GM13976 (cell line): ENCODE measurements at regions not wholly inside any gene's neighbourhood (a gene's known extent, or its start where the extent isn't known, plus 50 kb on each side); places are given as distances from the start of the nearest gene placed in this dataset.
"Not testable (repeated sequence)": the region's sequence is repeated elsewhere in the genome, so short reads cannot be mapped to it uniquely, and the experiment has no call there.

Experiments used
- DNase-seq: peaks from one replicate; pipeline ENCODE4 v3.0.0; 2012; ENCODE audit warnings: low spot score
- CTCF ChIP-seq: IDR thresholded peaks from 2 replicates; pipeline ENCODE4 v1.5.1; 2012; ENCODE audit warnings: borderline replicate concordance, mild to moderate bottlenecking; ENCODE audit not compliant: insufficient read depth; ENCODE audit errors: extremely low read depth, missing control alignments, control extremely low read depth
- in situ Hi-C: fragments of 300-500 bp; cut with MboI; formaldehyde crosslinking; loops from one replicate; pipeline ENCODE4 v1.12.0; 2022; ENCODE audit warnings: low sequenced_read_pairs, mixed read lengths, inconsistent platforms; ENCODE audit not compliant: unreplicated experiment

- DNase-seq, result no peak
- TF ChIP-seq CTCF, result no peak
- in situ Hi-C loops, result no loop called here
Observed at GRCh38 chrX:39689376-39690104, 408.2 kb downstream of the BCOR start.

- in situ Hi-C loops, result no loop called here
- TF ChIP-seq CTCF, result no peak
- DNase-seq, result no peak
Observed at GRCh38 chrX:39690541-39691415, 407.0 kb downstream of the BCOR start.

GRCh38 chrX:39691724-39692123 is 406.0 kb downstream of the BCOR start:
- DNase-seq, result no peak
- in situ Hi-C loops, result no loop called here
- TF ChIP-seq CTCF, result no peak

GRCh38 chrX:39692796-39693195 is 405.0 kb downstream of the BCOR start:
- no peak for TF ChIP-seq CTCF
- in situ Hi-C loops, result no loop called here
- no peak for DNase-seq

DNA sequence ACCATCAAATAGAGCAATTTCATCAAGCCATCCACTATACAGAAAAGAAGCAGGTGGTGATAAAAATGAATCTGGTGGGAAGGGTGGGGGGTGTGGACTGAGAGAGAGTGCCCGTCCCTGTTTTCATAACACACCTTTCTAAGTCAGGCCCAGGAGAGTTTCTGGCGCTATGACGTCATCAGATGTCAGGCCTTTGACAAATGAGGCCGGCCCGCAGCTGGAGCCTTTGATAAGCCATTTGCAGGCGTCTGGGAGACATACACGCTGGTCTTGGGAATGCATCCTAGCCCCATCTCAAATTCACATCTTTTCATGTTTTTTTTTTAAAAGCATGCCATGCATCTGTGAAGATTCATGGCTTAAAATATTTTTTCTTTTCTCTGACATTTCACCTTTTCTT is 404.5 kb downstream of the BCOR start:
- in situ Hi-C loops, result no loop called here
- no peak for DNase-seq
- TF ChIP-seq CTCF, result no peak

GRCh38 chrX:39702636-39703035 is 395.1 kb downstream of the BCOR start:
- DNase-seq, in situ Hi-C loops: not testable (repeated sequence)

DNA sequence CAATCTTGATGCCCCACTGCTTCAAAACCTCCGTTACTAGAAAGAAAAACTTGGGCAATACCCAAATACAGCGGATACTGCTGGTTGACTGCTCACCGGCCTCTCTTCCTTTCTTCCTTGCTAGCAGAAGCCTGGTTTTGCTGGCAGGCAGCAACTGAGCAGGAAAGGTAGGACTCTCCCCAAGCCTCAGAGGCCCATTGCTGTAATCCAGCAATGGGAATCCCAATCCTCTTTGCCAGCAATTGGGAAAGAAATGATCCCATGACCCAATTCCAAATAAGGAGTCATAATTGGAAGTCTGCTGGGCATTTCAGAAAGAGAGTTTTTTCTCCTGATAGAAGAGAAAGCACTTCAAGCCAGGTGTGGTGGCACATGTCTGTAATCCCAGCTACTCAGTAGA is 394.5 kb downstream of the BCOR start:
- no peak for DNase-seq
- in situ Hi-C loops, result no loop called here
- no peak for TF ChIP-seq CTCF
